ENCODE measurements at regions not wholly inside any gene's neighbourhood (a gene's known extent, or its start where the extent isn't known, plus 50 kb on each side); places are given as distances from the start of the nearest gene placed in this dataset.
A peak's percentile ranks its signal among the peaks of the same experiment; 100 is the strongest.

DNA sequence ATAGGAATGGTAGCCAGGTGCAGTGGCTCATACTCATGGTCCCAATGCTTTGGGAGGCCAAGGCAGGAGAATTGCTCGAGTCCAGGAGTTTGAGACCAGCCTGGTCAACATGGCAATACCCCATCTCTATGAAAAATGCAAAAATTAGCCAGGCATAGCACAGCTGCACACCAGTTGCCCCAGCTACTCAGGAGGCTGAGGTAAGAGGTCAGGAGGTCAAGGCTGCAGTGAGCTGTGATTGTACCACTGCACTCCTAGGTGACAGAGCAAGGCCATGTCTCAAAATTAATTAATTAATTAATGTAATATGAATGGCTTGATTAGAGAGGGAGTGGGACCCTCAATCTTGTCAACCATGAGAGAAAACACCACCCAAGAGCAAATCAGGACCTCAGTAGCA, 198.7 kb upstream of the DUSP10 start:
- TF ChIP-seq, protein P1, sequence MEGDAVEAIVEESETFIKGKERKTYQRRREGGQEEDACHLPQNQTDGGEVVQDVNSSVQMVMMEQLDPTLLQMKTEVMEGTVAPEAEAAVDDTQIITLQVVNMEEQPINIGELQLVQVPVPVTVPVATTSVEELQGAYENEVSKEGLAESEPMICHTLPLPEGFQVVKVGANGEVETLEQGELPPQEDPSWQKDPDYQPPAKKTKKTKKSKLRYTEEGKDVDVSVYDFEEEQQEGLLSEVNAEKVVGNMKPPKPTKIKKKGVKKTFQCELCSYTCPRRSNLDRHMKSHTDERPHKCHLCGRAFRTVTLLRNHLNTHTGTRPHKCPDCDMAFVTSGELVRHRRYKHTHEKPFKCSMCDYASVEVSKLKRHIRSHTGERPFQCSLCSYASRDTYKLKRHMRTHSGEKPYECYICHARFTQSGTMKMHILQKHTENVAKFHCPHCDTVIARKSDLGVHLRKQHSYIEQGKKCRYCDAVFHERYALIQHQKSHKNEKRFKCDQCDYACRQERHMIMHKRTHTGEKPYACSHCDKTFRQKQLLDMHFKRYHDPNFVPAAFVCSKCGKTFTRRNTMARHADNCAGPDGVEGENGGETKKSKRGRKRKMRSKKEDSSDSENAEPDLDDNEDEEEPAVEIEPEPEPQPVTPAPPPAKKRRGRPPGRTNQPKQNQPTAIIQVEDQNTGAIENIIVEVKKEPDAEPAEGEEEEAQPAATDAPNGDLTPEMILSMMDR (IDR thresholded peaks at IDR 0.05; ENCODE audit: partially characterized antibody, unreplicated experiment) = no peak

DNA sequence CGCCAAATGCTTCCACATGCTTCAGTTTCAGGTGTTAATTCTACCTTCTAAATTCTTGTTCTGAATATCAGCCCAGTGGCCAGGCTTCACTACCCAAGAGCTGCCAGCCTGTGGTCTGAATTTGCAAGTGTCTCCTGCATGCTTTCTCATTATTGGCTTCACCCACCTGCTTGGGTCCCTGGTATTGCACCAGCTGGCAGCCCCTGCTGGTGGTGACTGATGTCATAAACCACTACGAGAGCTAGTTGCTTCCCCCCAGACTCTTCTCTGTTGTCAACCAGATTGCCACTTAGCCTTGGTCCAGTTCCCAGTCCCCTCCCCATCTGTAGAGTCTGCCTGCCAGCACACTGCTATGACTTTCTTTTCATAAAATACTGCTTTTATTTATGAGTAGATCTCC, 197.7 kb upstream of the DUSP10 start:
- Mint-ChIP-seq H3K36me3 (ENCODE audit: unreplicated experiment) (no peaks in the 10 kb centered on the region), H3K4me3 (ENCODE audit: unreplicated experiment) (peak overlapping the region; percentile 47)
- peak; percentile 42 for DNase-seq

More for the DNA sequence above, 198.7 kb upstream of the DUSP10 start:
- Mint-ChIP-seq H3K4me1 (ENCODE audit: low read depth, unreplicated experiment) (peaks cover 22% of the 10 kb centered on the region), H3K4me3 (ENCODE audit: unreplicated experiment) (no peak overlapping the region), H3K9me3 (ENCODE audit: unreplicated experiment) (peaks cover 4% of the 10 kb centered on the region), H3K36me3 (ENCODE audit: unreplicated experiment) (no peaks in the 10 kb centered on the region), H3K27ac (ENCODE audit: unreplicated experiment) (no peak overlapping the region), H3K27me3 (ENCODE audit: unreplicated experiment) (peaks cover 2% of the 10 kb centered on the region)
- no peak for DNase-seq

DNA sequence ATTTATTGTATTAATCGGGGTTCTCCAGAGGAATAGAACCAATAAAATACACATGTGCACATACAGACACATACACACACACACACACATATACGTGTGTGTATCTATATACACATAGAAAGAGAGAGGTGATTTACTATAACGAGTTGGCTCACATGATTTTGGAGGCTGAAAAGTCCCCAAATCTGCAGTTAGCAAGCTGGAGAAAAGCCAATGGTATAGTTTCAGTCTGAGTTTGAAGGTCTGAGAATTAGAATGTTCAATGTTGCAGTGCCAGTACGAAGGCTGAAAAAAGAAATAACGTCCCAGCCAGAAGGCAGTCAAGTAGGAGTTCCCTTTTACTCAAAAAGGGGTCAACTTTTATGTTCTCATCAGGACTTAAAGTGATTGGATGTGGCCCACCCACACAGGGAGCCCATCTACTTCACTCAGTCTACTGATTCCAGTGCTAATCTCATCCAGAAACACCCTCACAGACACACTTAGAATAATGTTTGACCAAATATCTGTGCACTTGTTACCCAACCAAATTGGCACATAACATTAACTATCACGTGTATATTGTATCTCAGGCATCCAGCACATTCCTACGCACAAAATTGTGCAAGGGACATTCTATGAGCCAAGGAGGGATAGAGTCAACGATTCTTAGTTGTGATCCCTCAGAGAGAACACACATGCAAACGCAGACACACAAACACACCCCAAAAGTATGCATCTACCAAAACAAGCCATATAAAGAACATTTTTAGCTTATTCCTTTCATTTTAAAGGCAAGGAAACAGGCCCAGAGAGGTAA, 195.5 kb upstream of the DUSP10 start:
- TF ChIP-seq, protein P1 (IDR thresholded peaks at IDR 0.05; ENCODE audit: partially characterized antibody, unreplicated experiment) = no peak
- peaks cover 22% of the 10 kb centered on the region for H3K4me1 Mint-ChIP-seq (ENCODE audit: low read depth, unreplicated experiment)
- no peaks in the 10 kb centered on the region for H3K36me3 Mint-ChIP-seq (ENCODE audit: unreplicated experiment)
- H3K27ac Mint-ChIP-seq (ENCODE audit: unreplicated experiment) = no peak overlapping the region
- peaks cover 4% of the 10 kb centered on the region for H3K9me3 Mint-ChIP-seq (ENCODE audit: unreplicated experiment)
- no peak overlapping the region for H3K4me3 Mint-ChIP-seq (ENCODE audit: unreplicated experiment)
- H3K27me3 Mint-ChIP-seq (ENCODE audit: unreplicated experiment) = peaks cover 2% of the 10 kb centered on the region
- DNase-seq = no peak

More for the DNA sequence above, 197.7 kb upstream of the DUSP10 start:
- peaks cover 22% of the 10 kb centered on the region for H3K4me1 Mint-ChIP-seq (ENCODE audit: low read depth, unreplicated experiment)
- TF ChIP-seq, protein P1 (IDR thresholded peaks at IDR 0.05; ENCODE audit: partially characterized antibody, unreplicated experiment) = no peak
- peaks cover 2% of the 10 kb centered on the region for H3K27me3 Mint-ChIP-seq (ENCODE audit: unreplicated experiment)
- H3K9me3 Mint-ChIP-seq (ENCODE audit: unreplicated experiment) = peaks cover 4% of the 10 kb centered on the region
- no peak overlapping the region for H3K27ac Mint-ChIP-seq (ENCODE audit: unreplicated experiment)

DNA sequence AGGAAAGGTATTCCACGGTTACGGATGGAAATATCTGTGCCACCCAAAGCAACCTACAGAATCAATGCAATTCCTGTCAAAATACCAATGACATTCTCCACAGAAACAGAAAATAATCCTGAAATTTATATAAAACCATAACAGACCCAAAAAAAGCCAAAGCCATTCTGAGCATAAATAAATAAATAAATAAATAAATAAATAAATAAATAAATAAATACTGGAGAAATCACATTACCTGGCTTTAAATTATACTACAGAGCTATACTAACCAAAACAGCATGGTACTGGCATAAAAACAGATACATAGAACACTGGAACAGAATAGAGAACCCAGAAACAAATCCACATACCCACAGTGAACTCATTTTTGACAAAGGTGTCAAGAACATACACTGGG, 191.9 kb upstream of the DUSP10 start:
- no peaks in the 10 kb centered on the region for H3K27me3 Mint-ChIP-seq (ENCODE audit: unreplicated experiment)
- no peaks in the 10 kb centered on the region for H3K36me3 Mint-ChIP-seq (ENCODE audit: unreplicated experiment)
- peaks cover 8% of the 10 kb centered on the region for H3K4me1 Mint-ChIP-seq (ENCODE audit: low read depth, unreplicated experiment)
- peaks cover 2% of the 10 kb centered on the region for H3K9me3 Mint-ChIP-seq (ENCODE audit: unreplicated experiment)
- TF ChIP-seq, protein P1 (IDR thresholded peaks at IDR 0.05; ENCODE audit: partially characterized antibody, unreplicated experiment) = no peak
- H3K4me3 Mint-ChIP-seq (ENCODE audit: unreplicated experiment) = no peak overlapping the region
- no peak overlapping the region for H3K27ac Mint-ChIP-seq (ENCODE audit: unreplicated experiment)
- DNase-seq = no peak

DNA sequence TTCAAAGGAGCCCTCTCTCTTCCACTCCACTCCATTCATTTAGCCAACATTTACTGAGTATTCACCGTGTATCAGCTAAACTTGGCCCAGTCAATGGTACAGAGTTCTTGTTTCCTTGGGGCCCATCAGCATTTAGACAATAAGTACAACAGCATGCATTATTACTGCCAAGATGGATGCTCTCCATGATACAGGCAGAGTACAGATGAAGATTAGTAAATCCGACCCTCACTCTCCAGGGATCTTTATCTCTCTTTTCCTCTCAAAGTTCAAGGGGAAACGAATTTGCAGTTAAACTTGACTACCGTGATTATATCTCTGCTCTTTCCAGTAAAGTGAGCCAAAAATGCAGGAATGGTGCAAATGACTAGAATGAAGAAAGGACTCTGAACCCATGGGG, 184.6 kb upstream of the DUSP10 start:
- Mint-ChIP-seq H3K9me3 (ENCODE audit: unreplicated experiment) (peaks cover 5% of the 10 kb centered on the region), H3K27me3 (ENCODE audit: unreplicated experiment) (peaks cover 1% of the 10 kb centered on the region), H3K4me1 (ENCODE audit: low read depth, unreplicated experiment) (no peaks in the 10 kb centered on the region), H3K4me3 (ENCODE audit: unreplicated experiment) (no peak overlapping the region), H3K27ac (ENCODE audit: unreplicated experiment) (no peak overlapping the region), H3K36me3 (ENCODE audit: unreplicated experiment) (no peaks in the 10 kb centered on the region)
- no peak for DNase-seq
- TF ChIP-seq, protein P1 (IDR thresholded peaks at IDR 0.05; ENCODE audit: partially characterized antibody, unreplicated experiment) = no peak
